Amniotic epithelial cell (primary cell): ENCODE measurements at regions not wholly inside any gene's neighbourhood (a gene's known extent, or its start where the extent isn't known, plus 50 kb on each side); places are given as distances from the start of the nearest gene placed in this dataset.

Experiments used
- DNase-seq: peaks from one replicate; pipeline ENCODE4 v3.0.0-alpha.2; 2010; ENCODE audit warnings: low read depth

GRCh38 chr10:131651674-131652437, 249.0 kb upstream of the PPP2R2D start:
- DNase-seq, result no peak

- DNase-seq, result no peak
These were observed 248.2 kb upstream of the PPP2R2D start for GRCh38 chr10:131652438-131653139.

GRCh38 chr10:131653140-131653539, 247.7 kb upstream of the PPP2R2D start:
- DNase-seq, result no peak

- no peak for DNase-seq
These were observed 247.0 kb upstream of the PPP2R2D start for GRCh38 chr10:131653554-131654470.

GRCh38 chr10:131654471-131655087, 246.2 kb upstream of the PPP2R2D start:
- DNase-seq, result no peak

GRCh38 chr10:131655101-131655849, 245.5 kb upstream of the PPP2R2D start:
- no peak for DNase-seq

- DNase-seq, result no peak
These were observed 244.8 kb upstream of the PPP2R2D start for GRCh38 chr10:131656009-131656408.

- DNase-seq, result no peak
These were observed 244.4 kb upstream of the PPP2R2D start for GRCh38 chr10:131656431-131656841.

GRCh38 chr10:131657318-131657984, 243.4 kb upstream of the PPP2R2D start:
- no peak for DNase-seq

- DNase-seq, result no peak
These were observed 242.8 kb upstream of the PPP2R2D start for GRCh38 chr10:131657985-131658330.

- DNase-seq, result no peak
These were observed 242.2 kb upstream of the PPP2R2D start for GRCh38 chr10:131658476-131659110.

GRCh38 chr10:131660427-131660826, 240.4 kb upstream of the PPP2R2D start:
- no peak for DNase-seq

GRCh38 chr10:131662851-131663250, 238.0 kb upstream of the PPP2R2D start:
- DNase-seq, result no peak

GRCh38 chr10:131663351-131663750, 237.5 kb upstream of the PPP2R2D start:
- no peak for DNase-seq

GRCh38 chr10:131666091-131666490, 234.7 kb upstream of the PPP2R2D start:
- no peak for DNase-seq

- DNase-seq, result no peak
These were observed 233.8 kb upstream of the PPP2R2D start for GRCh38 chr10:131667047-131667446.

- DNase-seq, result no peak
These were observed 233.2 kb upstream of the PPP2R2D start for GRCh38 chr10:131667561-131667960.

- no peak for DNase-seq
These were observed 231.9 kb upstream of the PPP2R2D start for GRCh38 chr10:131668903-131669302.

- no peak for DNase-seq
These were observed 231.0 kb upstream of the PPP2R2D start for GRCh38 chr10:131669838-131670237.

GRCh38 chr10:131670341-131670740, 230.5 kb upstream of the PPP2R2D start:
- no peak for DNase-seq
